Tibial nerve (tissue), 4 donors: ENCODE measurements at regions not wholly inside any gene's neighbourhood (a gene's known extent, or its start where the extent isn't known, plus 50 kb on each side); places are given as distances from the start of the nearest gene placed in this dataset.

Experiments used
- DNase-seq, 2 donors: peaks; one replicate each; pipeline ENCODE4 v3.0.0-alpha.2; 2019; ENCODE audit warnings: low spot score in 2 of 2
- H3K27ac ChIP-seq, 4 donors: fragments of 200-600 bp; sonication (generic) in 3 of 4; one replicate each; pipeline ENCODE4 v1.5.1; 2017 to 2019; ENCODE audit warnings: mild to moderate bottlenecking in 1 of 4
- H3K27me3 ChIP-seq, 2 donors: fragments of 200-600 bp; sonication (generic) in 1 of 2; one replicate each; pipeline versions ENCODE4 v1.5.1 to v1.6.0; 2017 to 2019
- H3K36me3 ChIP-seq, 3 donors: fragments of 200-600 bp; sonication (generic); one replicate each; pipeline ENCODE4 v1.5.1; 2018 to 2019
- H3K4me1 ChIP-seq, 4 donors: fragments of 200-600 bp; sonication (generic) in 3 of 4; one replicate each; pipeline ENCODE4 v1.5.1; 2017 to 2019
- H3K4me3 ChIP-seq, 4 donors: fragments of 200-600 bp; sonication (generic) in 3 of 4; one replicate each; pipeline ENCODE4 v1.5.1; 2017 to 2019; ENCODE audit warnings: mild to moderate bottlenecking in 1 of 4, moderate library complexity in 1 of 4
- H3K9me3 ChIP-seq, 4 donors: fragments of 200-600 bp; sonication (generic) in 3 of 4; one replicate each; pipeline ENCODE4 v1.5.1; 2017 to 2019
- EP300 ChIP-seq, 2 donors: sonication (generic); formaldehyde crosslinking; IDR thresholded peaks; one replicate each; pipeline ENCODE4 v1.6.1; 2017; ENCODE audit warnings: antibody characterized with exemption in 2 of 2, mild to moderate bottlenecking in 1 of 2
- POLR2A ChIP-seq, 2 donors: fragments of 450-650 bp; IDR thresholded peaks; one replicate each; pipeline ENCODE4 v1.6.1; 2017; ENCODE audit warnings: antibody characterized with exemption in 2 of 2, mild to moderate bottlenecking in 2 of 2, moderate library complexity in 2 of 2
- WGBS, 2 donors: methylation state at CpG; one replicate each; pipeline ENCODE4 v1.1.5; 2018; 5-methylcytosine and 5-hydroxymethylcytosine counted together
- TF ChIP-seq, protein P1 (sequence below), 5 experiments: fragments of 200-600 bp in 3 of 5; fragments of 450-650 bp in 2 of 5; sonication (generic) in 3 of 5; IDR thresholded peaks; one replicate each; pipeline ENCODE4 v1.5.1; 2016 to 2019; ENCODE audit warnings: antibody characterized with exemption in 5 of 5, mild to moderate bottlenecking in 3 of 5, moderate library complexity in 2 of 5

DNA sequence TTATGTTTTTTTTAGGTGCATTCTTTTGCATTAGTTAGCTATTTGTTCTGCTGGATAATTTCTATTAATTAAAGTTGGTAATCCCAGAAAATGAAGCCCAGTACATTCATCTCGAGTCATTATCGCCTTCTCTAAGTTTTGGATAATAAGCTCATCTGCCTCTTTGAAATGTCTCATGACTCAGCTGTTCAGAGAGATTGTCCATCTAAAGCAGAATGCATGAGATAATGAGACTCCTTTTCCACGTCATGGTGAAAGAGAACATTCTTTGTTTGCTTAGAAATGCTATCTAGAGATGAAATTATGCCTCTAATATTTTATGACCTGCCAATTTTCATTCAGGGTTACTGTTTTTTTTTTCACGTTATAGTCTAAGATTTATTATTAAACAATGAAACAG lies 374.7 kb upstream of the GOLIM4 start:
- WGBS, 2 donors = 67 to 77% methylated on average over 4 of the region's 4 CpGs
- no peaks in the 10 kb centered on the region for H3K9me3 ChIP-seq
- no peak overlapping the region for H3K4me3 ChIP-seq
- no peaks in the 10 kb centered on the region for H3K4me1 ChIP-seq
- DNase-seq = no peak
- TF ChIP-seq EP300 (IDR thresholded peaks at IDR 0.05) (no peak), POLR2A (IDR thresholded peaks at IDR 0.05) (no peak)
- TF ChIP-seq, protein P1, sequence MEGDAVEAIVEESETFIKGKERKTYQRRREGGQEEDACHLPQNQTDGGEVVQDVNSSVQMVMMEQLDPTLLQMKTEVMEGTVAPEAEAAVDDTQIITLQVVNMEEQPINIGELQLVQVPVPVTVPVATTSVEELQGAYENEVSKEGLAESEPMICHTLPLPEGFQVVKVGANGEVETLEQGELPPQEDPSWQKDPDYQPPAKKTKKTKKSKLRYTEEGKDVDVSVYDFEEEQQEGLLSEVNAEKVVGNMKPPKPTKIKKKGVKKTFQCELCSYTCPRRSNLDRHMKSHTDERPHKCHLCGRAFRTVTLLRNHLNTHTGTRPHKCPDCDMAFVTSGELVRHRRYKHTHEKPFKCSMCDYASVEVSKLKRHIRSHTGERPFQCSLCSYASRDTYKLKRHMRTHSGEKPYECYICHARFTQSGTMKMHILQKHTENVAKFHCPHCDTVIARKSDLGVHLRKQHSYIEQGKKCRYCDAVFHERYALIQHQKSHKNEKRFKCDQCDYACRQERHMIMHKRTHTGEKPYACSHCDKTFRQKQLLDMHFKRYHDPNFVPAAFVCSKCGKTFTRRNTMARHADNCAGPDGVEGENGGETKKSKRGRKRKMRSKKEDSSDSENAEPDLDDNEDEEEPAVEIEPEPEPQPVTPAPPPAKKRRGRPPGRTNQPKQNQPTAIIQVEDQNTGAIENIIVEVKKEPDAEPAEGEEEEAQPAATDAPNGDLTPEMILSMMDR (IDR thresholded peaks at IDR 0.05) = no peak
- no peak overlapping the region for H3K27ac ChIP-seq
- no peaks in the 10 kb centered on the region for H3K27me3 ChIP-seq
- no peaks in the 10 kb centered on the region for H3K36me3 ChIP-seq

DNA sequence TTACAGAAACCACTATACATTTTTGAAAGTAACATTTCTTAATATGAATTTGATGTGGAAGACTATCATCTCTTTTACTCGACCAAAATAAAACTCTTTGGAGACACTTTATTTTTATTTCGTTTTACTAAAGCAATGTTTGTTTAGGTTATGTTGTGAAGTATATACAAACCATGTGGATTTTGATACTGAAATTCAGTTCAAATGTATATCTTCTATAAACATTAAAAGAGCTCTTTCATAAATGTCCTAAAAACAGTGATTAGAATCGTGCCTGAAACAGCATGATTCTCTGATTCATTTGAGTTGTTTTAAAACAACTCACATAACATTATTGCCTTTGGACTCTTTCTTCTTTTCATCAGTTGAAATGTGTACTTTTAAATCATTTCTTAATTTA lies 373.7 kb upstream of the GOLIM4 start:
- H3K4me3 ChIP-seq = no peak overlapping the region
- no peaks in the 10 kb centered on the region for H3K36me3 ChIP-seq
- H3K9me3 ChIP-seq = no peaks in the 10 kb centered on the region
- TF ChIP-seq EP300 (IDR thresholded peaks at IDR 0.05) (no peak), POLR2A (IDR thresholded peaks at IDR 0.05) (no peak)
- TF ChIP-seq, protein P1 (IDR thresholded peaks at IDR 0.05) = no peak
- no peak for DNase-seq
- WGBS, 2 donors = 62 to 63% methylated on average over 3 of the region's 3 CpGs
- H3K27ac ChIP-seq = no peak overlapping the region
- no peaks in the 10 kb centered on the region for H3K4me1 ChIP-seq
- no peaks in the 10 kb centered on the region for H3K27me3 ChIP-seq

DNA sequence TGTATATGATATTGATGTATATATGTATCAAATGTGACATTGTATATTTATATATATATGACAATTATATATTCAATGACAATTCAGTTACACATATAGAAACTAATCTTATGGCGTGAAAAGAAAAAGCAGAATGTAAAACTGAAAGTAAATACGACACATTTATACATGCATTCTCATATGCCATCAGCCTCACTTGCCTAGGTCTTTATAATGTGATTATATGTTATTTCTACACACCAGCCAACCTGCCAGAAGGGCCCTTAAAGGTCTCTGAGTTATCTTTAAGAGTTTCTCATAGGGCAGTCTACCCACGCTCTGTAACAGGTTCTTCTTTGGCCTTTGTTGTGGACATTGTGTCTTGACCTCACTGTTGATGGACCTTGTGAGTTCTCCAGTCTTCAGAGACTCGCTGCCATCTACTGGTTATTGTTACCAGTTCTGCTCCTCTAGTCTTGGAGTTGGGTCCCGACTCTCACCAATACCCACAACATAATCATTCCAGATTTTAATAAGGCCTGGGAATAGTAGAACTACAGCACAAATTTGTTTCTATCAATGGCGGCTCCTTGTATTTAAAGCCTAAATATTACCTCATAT lies 371.5 kb upstream of the GOLIM4 start:
- TF ChIP-seq, protein P1 (IDR thresholded peaks at IDR 0.05) = peak in 1 of 5 experiments; percentile 19
- TF ChIP-seq EP300 (IDR thresholded peaks at IDR 0.05) (no peak), POLR2A (IDR thresholded peaks at IDR 0.05) (no peak)
- H3K27ac ChIP-seq = no peak overlapping the region
- H3K4me3 ChIP-seq = no peak overlapping the region
- no peaks in the 10 kb centered on the region for H3K4me1 ChIP-seq
- 59 to 67% methylated on average over 6 of the region's 6 CpGs for WGBS, 2 donors
- peak in 1 of 2 donors; percentile 14 for DNase-seq
- H3K36me3 ChIP-seq = no peaks in the 10 kb centered on the region
- peaks cover 0 to 8% (median 0%) of the 10 kb centered on the region in 4 donors for H3K9me3 ChIP-seq
- H3K27me3 ChIP-seq = no peaks in the 10 kb centered on the region

DNA sequence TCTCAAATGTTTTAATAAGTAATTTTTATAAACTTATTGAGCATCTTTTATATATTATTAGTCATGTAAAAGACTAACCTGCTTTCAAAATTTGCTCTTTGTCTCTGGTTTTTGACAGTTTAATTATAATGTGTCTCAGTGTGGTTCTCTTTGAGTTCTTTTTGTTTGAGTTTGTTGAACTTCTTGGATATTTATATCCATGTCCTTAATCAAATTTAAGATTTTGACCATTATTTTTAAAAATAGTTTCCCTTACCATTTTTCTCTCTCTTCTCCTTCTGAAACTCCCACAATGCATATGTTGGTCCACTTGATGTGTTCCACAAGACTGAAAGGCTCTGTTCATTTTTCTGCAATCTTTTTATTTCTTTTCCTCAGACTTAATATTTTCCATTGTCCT lies 366.1 kb upstream of the GOLIM4 start:
- Histone ChIP-seq H3K4me3 (no peak overlapping the region), H3K27me3 (no peaks in the 10 kb centered on the region), H3K27ac (no peak overlapping the region), H3K4me1 (peaks cover 0 to 4% (median 0%) of the 10 kb centered on the region in 4 donors), H3K9me3 (peaks cover 0 to 19% (median 0%) of the 10 kb centered on the region in 4 donors), H3K36me3 (no peaks in the 10 kb centered on the region)
- DNase-seq = no peak
- TF ChIP-seq EP300 (IDR thresholded peaks at IDR 0.05) = no peak
- TF ChIP-seq, protein P1 (IDR thresholded peaks at IDR 0.05) = no peak
- no peak for TF ChIP-seq POLR2A (IDR thresholded peaks at IDR 0.05)

DNA sequence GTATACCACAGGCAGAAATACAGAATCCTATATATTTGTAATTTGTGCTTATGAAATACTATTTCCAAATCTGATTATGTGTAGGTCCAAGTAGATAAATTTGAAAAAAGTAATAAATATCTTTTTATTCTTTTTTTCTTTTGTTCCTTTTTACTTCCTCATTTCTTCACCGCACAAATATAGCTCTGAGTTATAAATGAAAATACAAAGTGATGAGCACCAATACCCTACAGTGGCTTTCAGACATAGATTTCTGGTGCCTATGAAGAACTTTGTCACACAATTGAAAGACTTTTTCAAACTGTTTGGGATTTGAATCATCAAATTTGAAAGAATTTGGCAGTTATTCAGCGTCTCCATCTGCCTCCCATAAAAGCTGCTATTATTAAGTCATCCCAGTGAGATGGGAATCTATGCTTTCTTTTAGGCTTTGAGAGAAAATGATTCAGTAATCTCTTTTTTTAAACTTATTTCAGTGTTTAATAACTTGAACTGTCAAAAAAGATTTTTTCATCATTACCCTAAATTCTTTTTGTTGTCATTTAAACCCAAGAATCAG lies 363.6 kb upstream of the GOLIM4 start:
- no peak for DNase-seq
- Histone ChIP-seq H3K27me3 (no peaks in the 10 kb centered on the region), H3K27ac (no peak overlapping the region), H3K36me3 (no peaks in the 10 kb centered on the region), H3K9me3 (peaks cover 0 to 19% (median 0%) of the 10 kb centered on the region in 4 donors), H3K4me1 (peaks cover 0 to 4% (median 0%) of the 10 kb centered on the region in 4 donors), H3K4me3 (no peak overlapping the region)
- 26 to 33% methylated on average over 2 of the region's 2 CpGs for WGBS, 2 donors
- TF ChIP-seq POLR2A (IDR thresholded peaks at IDR 0.05) (no peak), EP300 (IDR thresholded peaks at IDR 0.05) (no peak)
- TF ChIP-seq, protein P1 (IDR thresholded peaks at IDR 0.05) = no peak
